ENCODE measurements at regions not wholly inside any gene's neighbourhood (a gene's known extent, or its start where the extent isn't known, plus 50 kb on each side); places are given as distances from the start of the nearest gene placed in this dataset.

- TF ChIP-seq CTCF (conservative IDR thresholded peaks at IDR 0.05 in 1 of 2, IDR thresholded peaks at IDR 0.05 in 1 of 2; ENCODE audit: low read depth in 1 of 2, low read length in 2 of 2) (no peak), EZH2 (IDR thresholded peaks at IDR 0.05; ENCODE audit: low read length, missing control alignments) (no peak)
These were observed 96.4 kb upstream of the SESN3 start for GRCh38 chr11:95327273-95327948.
